GM18867 (cell line): ENCODE measurements at regions not wholly inside any gene's neighbourhood (a gene's known extent, or its start where the extent isn't known, plus 50 kb on each side); places are given as distances from the start of the nearest gene placed in this dataset.
"Not testable (repeated sequence)": the region's sequence is repeated elsewhere in the genome, so short reads cannot be mapped to it uniquely, and the experiment has no call there.

Source experiments
- ATAC-seq: cut with Tn5 transposase; IDR thresholded peaks from one replicate; pipeline ENCODE4 v1.9.1; 2021; ENCODE audit warnings: mild to moderate bottlenecking, moderate library complexity; ENCODE audit not compliant: unreplicated experiment

DNA sequence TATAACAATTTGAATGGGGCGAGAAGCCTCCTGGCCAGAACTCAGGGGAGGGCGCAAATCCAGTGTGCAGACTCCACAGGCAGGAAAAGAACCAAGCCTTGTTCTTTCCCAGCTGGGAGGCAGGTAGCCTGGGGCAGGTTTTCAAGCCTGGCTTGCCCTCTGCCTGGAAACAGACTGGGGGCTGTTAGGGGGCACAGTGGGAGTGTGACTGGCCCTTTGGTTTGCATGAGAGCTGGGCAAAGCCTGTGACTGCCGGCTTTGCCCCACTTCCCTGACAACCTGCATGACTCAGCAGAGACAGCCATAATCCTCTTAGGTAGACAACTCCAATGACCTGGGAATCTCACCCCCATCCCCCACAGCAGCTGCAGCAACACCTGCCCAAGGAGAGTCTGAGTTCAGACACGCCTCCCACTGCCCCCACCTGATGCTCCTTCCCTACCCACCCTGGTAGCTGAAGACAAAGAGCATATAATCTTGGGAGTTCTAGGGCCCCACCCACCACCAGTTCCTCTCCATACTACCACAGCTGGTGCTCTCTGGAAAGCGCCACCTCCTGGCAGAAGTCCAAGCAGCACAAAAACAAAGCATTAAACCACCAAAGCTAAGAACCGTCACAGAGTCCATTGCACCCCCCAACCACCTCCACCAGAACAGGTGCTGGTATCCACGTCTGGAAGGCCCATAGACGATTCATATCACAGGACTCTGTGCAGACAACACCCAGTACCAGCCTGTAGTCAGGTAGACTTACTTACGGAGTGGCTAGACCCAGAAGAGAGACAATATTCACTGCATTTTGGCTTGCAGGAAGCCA is 402.5 kb downstream of the STK39 start:
- ATAC-seq: no peak

DNA sequence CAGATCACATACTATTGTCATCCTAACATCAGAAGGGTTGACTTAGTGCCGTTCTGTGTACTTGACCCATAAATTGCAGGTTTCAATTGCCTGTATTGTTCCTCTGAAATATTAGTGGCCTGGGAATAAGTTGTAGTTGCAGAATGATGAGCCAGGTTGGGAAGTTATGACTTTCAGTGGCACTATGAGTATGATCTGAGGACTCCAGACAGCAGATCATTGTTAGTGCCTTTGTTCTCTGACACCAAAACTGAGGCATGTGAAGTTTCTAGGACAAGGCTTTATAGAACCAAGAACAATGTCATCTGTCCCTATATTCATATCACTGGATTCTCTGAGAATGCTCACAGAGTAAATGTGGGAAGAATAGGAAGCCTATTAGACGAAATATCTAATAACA is 403.7 kb downstream of the STK39 start:
- no peak for ATAC-seq

- no peak for ATAC-seq
These were observed 404.2 kb downstream of the STK39 start for GRCh38 chr2:167843217-167843616.

DNA sequence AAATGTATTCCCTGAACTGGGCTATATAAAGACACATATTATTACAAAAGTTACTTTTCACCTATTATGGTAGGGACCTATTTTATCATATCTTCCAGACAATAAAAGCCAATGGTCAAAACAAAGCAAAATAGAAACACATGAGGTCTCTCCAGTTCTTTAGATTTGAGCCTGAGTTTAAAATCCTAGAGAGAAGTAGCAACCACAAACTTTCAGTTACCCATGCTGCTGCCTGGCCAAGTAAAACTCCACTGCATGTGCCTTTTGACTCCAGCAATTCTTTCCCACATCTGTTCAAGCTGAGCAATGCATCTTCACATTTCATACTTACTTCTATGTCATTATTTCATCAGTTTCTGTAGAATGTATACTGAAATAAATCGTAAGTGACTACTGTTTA is 405.3 kb downstream of the STK39 start:
- ATAC-seq: no peak

GRCh38 chr2:167835290-167835689 is 412.1 kb downstream of the STK39 start:
- not testable (repeated sequence) for ATAC-seq

DNA sequence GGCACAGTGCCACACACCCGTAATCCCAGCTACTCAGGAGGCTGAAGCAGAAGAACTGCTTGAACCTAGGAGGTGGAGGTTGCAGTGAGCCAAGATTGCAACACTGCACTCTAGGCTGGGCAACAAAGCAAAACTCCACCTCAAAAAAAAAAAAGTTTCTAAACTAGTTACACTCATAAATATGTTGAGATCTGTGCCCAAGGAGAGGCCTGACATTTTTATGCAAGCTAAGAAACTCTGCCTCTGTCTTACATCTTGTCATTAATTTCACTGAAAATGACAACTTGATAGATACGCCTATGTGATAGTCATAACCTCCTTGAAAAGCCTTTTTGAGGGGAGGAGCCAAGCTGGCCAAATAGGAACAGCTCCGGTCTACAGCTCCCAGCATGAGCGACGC is 412.7 kb downstream of the STK39 start:
- no peak for ATAC-seq

DNA sequence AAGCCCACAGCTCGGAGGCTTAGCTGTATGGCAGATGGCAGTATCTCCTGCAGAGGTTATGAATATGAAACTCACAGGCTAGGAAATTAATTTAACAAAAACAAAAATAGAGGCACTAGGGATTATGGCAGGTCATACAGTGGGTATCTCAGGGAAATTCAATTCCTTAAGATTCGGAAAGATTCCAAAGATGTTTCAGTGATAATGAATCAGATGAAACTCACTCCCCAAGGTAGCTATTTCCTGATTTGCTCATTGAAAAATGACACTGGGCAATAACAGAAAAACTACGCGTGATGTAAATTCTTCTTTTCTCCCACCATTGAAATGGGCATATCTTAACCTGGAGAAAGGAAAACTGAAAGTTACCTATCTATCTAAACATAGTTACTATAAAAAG is 414.1 kb downstream of the STK39 start:
- no peak for ATAC-seq

DNA sequence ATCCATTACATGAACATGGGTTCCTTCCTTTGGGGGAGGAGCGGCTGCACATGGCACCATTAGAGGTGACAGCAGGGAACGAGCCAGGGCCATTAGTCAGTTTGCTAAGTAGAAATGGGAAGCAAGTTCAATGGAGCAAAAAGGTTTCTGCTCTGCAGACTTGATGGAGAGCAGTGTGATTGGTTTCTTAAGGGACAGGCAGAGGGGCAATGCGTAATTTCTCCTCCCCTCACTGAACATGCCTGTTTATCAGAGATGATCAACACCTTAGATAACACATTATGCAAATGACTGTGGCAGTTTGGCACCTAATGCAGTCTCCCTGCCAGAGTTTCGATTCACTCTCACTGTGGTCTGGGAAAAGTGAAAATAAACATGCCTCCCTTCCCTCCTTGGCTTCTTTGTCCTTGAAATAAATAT is 414.5 kb downstream of the STK39 start:
- ATAC-seq: no peak

GRCh38 chr2:167827352-167828097 is 419.9 kb downstream of the STK39 start:
- no peak for ATAC-seq

GRCh38 chr2:167826906-167827305 is 420.5 kb downstream of the STK39 start:
- ATAC-seq: no peak

DNA sequence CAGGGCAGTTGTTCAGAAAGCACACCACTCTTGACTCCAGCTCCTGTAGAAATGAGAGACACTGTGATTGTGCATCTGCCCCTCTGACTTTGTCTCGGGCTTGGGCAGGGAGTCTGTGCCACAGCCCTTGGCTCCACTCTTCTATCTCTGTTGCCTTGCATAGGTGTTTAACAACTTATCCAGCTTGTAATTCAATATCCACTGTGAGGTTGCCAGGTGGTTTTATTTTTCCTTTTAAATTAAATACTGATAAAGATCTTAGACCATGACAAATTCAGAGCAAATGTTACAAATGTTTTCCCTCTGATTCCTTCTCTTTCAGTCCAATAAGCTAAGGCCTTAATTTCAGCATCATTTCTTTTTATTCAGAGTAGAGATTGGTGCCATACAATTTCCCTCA is 421.7 kb downstream of the STK39 start:
- no peak for ATAC-seq

GRCh38 chr2:167822690-167823465 is 424.5 kb downstream of the STK39 start:
- no peak for ATAC-seq

GRCh38 chr2:167820488-167820887 is 426.9 kb downstream of the STK39 start:
- ATAC-seq: no peak

GRCh38 chr2:167818521-167818920 is 428.9 kb downstream of the STK39 start:
- ATAC-seq: no peak

DNA sequence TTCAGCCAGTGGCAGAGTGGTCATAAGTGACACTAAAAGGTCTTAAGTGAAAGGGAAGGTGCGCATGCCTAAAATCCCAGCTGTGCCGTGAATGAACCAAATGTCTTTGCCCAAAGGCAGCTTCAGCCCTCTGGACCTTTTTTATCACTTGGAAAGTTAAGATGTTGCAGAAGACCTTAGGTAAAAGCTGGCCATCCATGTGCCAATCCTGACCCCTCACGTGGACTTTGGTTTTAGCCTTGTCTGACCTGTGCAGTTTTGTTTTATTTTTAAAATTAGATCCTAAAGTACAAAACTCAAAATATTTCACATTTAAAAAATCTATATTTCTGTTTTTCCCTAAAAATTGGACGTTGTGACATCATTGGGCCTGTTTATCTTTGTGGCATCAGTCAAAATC is 429.5 kb downstream of the STK39 start:
- ATAC-seq: no peak

DNA sequence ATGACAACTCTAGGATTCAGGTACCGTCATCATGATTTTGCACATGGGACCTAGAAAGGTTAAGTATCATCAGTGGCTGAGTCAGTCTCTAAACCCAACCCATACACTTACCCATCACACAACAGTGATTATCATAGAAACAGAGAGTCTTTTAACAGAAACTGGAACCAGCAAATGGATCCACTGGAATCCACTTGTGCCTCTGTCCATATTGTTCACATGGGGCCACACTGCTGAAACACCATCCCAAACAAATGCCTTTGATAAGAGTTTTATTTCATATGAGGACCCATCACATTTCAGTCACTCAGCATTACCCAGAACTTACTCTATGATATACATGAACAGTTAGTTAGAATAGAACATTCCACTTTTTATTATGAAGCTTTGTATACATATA is 430.0 kb downstream of the STK39 start:
- ATAC-seq: no peak

- ATAC-seq: no peak
These were observed 430.5 kb downstream of the STK39 start for GRCh38 chr2:167816874-167817290.

DNA sequence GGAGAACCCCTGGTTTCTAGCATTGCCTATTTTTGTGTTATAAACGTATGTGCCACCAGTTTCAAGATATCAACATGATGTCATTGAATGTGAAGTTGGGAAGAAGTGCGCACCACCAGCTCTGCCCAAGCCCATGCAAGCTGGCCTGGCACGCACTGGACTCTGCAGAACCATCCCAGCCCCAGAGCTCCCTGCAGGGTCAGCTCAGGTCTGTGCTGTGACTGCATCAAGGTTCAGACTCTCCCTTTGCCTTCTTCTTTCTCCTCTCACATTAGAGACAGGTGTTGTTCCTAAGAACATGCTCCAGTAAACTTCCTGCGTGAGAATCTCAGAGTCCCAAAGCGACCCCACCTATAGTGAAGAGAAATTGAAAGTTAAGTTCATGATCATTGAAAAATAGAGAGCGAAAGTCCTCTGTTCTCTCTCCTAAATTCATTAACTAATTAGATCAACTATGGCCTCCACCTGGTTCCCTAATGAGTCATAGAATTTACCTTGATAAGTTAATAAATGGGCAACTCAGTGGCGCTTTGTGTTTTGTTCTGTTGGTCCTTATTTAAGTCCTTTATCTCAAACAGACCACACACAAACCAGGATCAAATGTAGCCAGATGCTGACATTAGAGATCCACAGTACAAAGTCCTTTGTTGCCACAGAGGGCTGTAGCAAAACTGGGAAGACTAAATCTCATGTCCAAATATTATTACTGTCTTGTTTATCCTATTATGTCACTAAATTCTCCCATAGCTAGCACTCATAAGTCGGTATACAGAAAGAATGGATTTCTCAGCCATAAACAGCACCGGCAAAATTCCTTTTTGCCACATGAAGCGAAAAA is 432.3 kb downstream of the STK39 start:
- ATAC-seq: no peak

- not testable (repeated sequence) for ATAC-seq
These were observed 432.9 kb downstream of the STK39 start for GRCh38 chr2:167814482-167814880.

DNA sequence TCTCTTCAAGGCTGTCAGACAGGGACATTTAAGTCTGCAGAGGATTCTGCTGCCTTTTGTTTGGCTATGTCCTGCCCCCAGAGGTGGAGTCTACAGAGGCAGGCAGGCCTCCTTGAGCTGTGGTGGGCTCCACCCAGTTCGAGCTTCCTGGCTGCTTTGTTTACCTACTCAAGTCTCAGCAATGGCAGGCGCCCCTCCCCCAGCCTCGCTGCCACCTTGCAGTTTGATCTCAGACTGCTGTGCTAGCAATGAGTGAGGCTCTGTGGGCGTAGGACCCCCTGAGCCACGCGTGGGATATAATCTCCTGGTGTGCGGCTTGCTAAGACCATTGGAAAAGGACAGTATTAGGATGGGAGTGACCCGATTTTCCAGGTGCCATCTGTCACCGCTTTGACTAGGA is 437.6 kb downstream of the STK39 start:
- ATAC-seq: not testable (repeated sequence)
